Stimulated activated CD4-positive, alpha-beta T cell treated with anti-CD3 and anti-CD28 coated beads, Interleukin-4, amount 100 ng/mL, for 48 hours (primary cell): ENCODE measurements at regions not wholly inside any gene's neighbourhood (a gene's known extent, or its start where the extent isn't known, plus 50 kb on each side); places are given as distances from the start of the nearest gene placed in this dataset.
"Not testable (repeated sequence)": the region's sequence is repeated elsewhere in the genome, so short reads cannot be mapped to it uniquely, and the experiment has no call there.

ENCODE experiments used
- DNase-seq, 2 donors: peaks; one replicate each; pipeline ENCODE4 v3.0.0-alpha.2; 2020; ENCODE audit warnings: low read depth in 2 of 2

GRCh38 chr1:60672449-60672848 lies 409.9 kb upstream of the NFIA start:
- DNase-seq = no peak

DNA sequence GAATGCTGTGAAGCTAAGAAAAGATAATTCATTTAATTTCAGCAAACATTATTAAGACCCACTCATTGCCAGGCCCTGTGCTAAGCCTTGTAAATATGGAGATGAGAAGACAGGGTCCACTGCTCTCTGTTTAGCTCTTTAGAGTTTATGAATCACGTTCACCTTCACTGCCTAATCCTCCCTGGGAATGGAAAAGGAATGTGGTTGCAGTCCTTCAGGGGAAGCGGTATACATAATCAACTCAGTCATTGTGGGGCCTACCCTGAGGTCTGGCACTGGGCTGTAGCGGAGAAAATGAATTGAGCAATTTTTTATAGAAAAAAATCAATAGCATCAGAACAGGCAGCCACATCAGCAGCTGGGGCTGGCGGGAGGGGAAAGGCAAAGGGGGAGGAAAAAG lies 412.1 kb upstream of the NFIA start:
- no peak for DNase-seq

GRCh38 chr1:60668585-60668984 lies 413.8 kb upstream of the NFIA start:
- DNase-seq = no peak

DNA sequence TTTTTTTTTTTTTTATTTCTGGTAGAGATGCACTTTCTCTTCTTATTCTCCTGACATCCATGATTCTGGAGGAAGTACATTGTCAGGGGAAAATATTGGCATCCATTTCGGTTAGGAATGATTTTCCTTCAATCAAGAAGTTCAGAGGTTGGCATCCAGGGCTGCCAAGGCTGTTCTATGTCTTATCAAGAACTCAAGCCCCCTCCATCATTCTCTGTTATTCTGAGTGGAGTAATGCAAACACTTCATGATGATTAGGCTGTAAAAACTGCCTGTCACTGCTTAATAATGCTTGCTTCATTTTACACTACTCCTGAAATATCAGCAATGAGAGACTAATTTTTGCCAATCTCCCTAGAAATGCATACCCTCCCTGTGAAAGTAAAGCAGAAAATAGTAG lies 417.1 kb upstream of the NFIA start:
- no peak for DNase-seq

- DNase-seq = no peak
These were observed 418.2 kb upstream of the NFIA start for GRCh38 chr1:60664086-60664625.

- DNase-seq = no peak
These were observed 419.8 kb upstream of the NFIA start for GRCh38 chr1:60662486-60663044.

DNA sequence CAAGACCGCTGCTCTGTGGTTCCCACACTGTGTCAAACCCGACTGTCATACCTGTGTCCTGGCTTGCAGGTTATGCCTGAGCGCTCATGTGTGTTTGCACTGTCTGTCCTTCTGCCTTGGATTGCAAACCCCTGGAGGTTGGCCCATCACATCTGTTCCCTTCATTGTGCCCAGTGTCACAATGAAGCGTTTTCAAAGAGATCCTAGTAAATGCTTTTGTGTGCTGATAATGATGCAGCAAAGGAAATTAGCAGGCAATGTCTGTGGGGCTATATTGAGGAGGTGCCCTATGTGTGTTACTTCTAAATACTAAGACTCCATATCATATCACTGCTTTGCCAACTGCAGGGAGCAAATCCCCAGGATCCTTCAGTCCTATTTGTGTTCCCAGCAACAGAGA lies 424.4 kb upstream of the NFIA start:
- DNase-seq = no peak

DNA sequence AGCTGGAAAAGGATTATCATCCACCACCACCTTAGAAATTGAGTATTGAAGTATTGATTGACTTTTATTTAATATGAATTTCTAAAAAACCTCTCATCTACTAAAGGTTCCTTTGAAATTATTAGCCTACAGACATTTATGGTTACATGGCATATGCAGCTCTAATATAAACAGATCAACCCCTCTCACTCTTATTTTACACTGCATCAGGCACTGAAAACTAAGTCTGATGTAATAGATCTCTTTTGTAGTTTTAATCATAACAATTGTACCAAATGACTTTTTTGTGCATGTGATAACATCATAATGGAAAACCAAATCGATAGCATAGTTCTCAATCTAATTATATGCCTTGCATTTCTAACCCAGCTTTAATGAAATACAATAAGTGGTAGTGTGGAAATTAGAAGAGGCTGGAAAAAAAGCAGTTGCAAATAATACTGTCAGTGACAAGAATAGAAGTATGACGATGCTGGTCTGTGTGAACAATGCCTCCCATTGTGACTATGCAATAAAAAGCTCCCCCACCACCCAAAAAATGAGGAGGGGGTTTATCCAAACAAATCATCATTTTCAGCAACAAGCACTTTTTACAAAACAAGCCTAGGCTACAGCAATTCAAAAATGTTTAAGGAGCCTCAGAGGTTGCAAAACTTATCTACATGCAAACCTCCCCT lies 426.5 kb upstream of the NFIA start:
- DNase-seq = no peak

GRCh38 chr1:60640033-60640551 lies 442.3 kb upstream of the NFIA start:
- not testable (repeated sequence) for DNase-seq

GRCh38 chr1:60639287-60639686 lies 443.1 kb upstream of the NFIA start:
- no peak for DNase-seq

- no peak for DNase-seq
These were observed 444.7 kb upstream of the NFIA start for GRCh38 chr1:60637651-60638050.

DNA sequence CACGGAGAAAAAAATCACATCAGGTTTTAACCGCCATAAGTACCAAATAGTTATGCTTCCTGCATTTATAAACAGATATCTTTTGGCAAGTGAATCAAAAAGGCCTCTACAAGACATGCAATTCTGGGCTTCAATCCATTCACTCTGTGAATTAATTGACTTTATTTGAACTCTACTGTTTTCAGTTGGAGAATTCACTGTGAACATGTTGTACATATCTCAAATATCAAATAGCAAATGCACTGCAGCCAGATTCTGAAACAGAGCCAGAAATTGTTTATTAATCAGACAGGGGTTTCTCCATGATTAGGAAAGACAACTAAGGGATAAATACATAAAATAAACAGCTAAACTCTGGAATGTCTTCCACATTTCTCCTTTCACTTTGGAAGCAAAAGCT lies 445.4 kb upstream of the NFIA start:
- DNase-seq = no peak

- DNase-seq = no peak
These were observed 448.3 kb upstream of the NFIA start for GRCh38 chr1:60634106-60634505.

DNA sequence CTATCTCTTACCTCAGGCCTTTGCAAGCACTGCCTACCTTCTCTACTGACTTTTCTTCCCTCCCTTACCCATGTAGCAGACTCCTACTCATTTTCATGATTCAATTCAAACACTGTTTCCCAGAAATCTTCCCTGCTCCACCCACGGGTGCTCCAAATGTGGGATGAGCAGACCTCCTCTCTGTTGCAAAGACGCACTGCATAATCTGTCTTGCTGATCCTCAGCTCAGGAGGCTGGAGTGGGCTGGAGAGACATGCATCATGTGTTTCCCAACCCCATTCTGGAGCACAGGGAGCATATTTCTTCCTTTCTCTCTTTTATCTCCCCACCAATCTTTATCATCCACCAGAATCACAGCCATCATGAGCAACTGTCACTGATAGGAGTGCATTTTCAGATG lies 459.9 kb upstream of the NFIA start:
- DNase-seq = no peak

DNA sequence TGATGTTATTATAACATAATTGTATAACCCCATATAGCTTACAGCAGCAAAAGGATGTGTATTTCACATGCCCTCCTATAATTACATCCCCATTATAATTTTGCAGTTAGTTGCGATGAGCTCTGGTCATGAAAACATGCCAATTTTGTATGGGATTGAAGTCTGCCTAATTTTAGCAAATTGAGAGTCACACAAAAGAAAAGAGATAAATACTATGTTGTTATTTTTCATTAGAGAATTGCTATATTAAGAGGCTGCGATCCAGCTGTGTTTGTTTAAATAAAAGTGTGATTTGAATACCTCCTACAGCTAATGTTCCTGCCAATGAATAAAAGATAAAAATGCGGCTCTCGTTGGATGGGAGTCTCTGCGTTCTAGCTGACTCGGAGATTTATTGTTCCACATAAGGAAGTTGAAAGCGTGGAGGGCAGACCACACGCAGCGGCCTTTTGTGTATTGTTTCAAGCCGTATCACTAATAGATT lies 461.0 kb upstream of the NFIA start:
- no peak for DNase-seq

- DNase-seq = no peak
These were observed 462.3 kb upstream of the NFIA start for GRCh38 chr1:60620087-60620486.

- no peak for DNase-seq
These were observed 462.8 kb upstream of the NFIA start for GRCh38 chr1:60619581-60619980.

DNA sequence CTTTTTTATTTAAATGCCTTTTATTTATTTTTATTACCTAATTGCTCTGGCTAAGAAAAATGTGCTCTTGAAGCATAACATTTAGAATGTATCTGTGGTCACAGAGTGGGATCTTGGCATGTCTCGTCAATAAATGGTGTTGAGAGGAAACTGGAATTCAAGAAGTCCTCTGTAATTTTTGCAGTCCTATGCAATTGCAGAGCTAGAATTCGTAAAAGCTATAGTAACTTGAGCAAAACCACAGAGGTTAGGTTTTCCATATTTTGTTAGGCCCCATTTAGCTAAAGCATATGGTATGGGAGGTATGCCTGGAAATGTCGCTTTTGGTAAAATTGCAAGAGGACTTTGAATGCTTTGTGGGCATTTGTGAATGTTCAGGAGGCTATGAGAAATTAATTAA lies 466.7 kb upstream of the NFIA start:
- DNase-seq = no peak

- DNase-seq = no peak
These were observed 469.6 kb upstream of the NFIA start for GRCh38 chr1:60612790-60613189.

DNA sequence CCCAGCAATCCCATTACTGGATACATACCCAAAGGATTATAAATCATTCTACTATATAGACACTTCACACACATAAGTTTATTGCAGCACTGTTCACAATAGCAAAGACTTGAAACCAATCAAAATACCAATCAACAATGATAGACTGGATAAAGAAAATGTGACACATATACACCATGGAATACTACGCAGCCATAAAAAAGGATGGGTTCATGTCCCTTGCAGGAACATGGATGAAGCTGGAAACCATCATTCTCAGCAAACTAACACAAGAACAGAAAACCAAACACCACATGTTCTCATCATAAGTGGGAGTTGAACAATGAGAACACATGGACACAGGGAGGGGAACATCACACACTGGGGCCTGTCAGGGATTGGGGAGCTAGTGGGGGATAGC lies 475.4 kb upstream of the NFIA start:
- not testable (repeated sequence) for DNase-seq

- DNase-seq = no peak
These were observed 481.8 kb upstream of the NFIA start for GRCh38 chr1:60600532-60600931.

DNA sequence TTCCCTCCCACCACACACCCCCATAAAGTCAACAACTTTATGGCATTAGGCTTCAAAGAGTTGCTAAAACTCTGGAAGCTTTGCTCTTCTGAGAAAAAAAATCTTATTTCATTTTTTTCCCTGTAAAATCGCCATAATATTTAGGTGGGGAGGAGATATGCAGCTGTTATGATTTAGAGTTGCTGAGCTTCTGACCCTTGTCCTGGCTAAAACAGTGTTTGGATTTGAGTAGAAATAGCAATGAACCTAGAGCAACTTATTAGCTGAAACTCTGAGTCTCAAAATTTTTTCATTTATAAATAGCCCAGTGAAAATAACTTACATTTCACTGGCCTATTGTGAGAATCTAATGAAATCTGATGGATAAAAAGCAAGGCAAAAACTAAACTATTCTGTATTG lies 482.8 kb upstream of the NFIA start:
- no peak for DNase-seq
